HepG2 (cell line): ENCODE measurements at regions not wholly inside any gene's neighbourhood (a gene's known extent, or its start where the extent isn't known, plus 50 kb on each side); places are given as distances from the start of the nearest gene placed in this dataset.

Experiments
- DR1 ChIP-seq: sonication (generic); formaldehyde crosslinking; IDR thresholded peaks from 2 replicates; pipeline ENCODE4 v1.8.0; 2021; ENCODE audit warnings: mild to moderate bottlenecking, missing genetic modification reagents, inconsistent platforms
- ELF4 ChIP-seq: sonication (generic); formaldehyde crosslinking; IDR thresholded peaks from 2 replicates; pipeline ENCODE4 v1.5.0; 2020; ENCODE audit warnings: missing genetic modification reagents, mild to moderate bottlenecking, moderate library complexity, borderline replicate concordance
- GABPA ChIP-seq, 2 experiments: IDR thresholded peaks; 2 replicates each; pipeline ENCODE4 v1.6.1; 2011 to 2016; ENCODE audit warnings: low read depth in 2 of 2, low read length in 1 of 2, missing biosample characterization in 1 of 2, missing genetic modification characterization in 1 of 2
- GABPB1 ChIP-seq: IDR thresholded peaks from 2 replicates; pipeline ENCODE4 v1.6.1; 2016; ENCODE audit warnings: mild to moderate bottlenecking, missing genetic modification reagents, moderate library complexity, missing compliant biosample characterization
- GATAD1 ChIP-seq: IDR thresholded peaks from 2 replicates; pipeline ENCODE4 v1.6.1; 2016; ENCODE audit warnings: missing genetic modification reagents, missing compliant biosample characterization
- GTF2F1 ChIP-seq: fragments of 150-350 bp; IDR thresholded peaks from 2 replicates; pipeline ENCODE4 v1.6.1; 2014; ENCODE audit warnings: low read length
- MYC ChIP-seq: sonication (generic); formaldehyde crosslinking; IDR thresholded peaks from 2 replicates; pipeline ENCODE4 v1.9.0; 2021; ENCODE audit warnings: missing genetic modification reagents, borderline replicate concordance
- NRL ChIP-seq: sonication (generic); formaldehyde crosslinking; IDR thresholded peaks from 2 replicates; pipeline ENCODE4 v1.5.0; 2020; ENCODE audit warnings: missing genetic modification reagents, mild to moderate bottlenecking, moderate library complexity, borderline replicate concordance
- POGZ ChIP-seq: sonication (generic); formaldehyde crosslinking; IDR thresholded peaks from 2 replicates; pipeline ENCODE4 v1.4.0; 2020; ENCODE audit warnings: mild to moderate bottlenecking, missing genetic modification reagents
- RNF2 ChIP-seq: fragments of 450-650 bp; conservative IDR thresholded peaks from 2 replicates; pipeline ENCODE4 v1.6.1; 2016; ENCODE audit warnings: low read depth
- SOX13 ChIP-seq, 3 experiments: fragments of 450-650 bp in 1 of 3; sonication (generic) in 1 of 3; formaldehyde crosslinking in 1 of 3; IDR thresholded peaks in 2 of 3; conservative IDR thresholded peaks in 1 of 3; 2 replicates each; pipeline versions ENCODE4 v1.5.0 to v1.6.1; 2016 to 2020; ENCODE audit warnings: antibody characterized with exemption in 1 of 3, mild to moderate bottlenecking in 1 of 3, missing compliant biosample characterization in 1 of 3, missing genetic modification reagents in 1 of 3, moderate library complexity in 1 of 3
- ZBTB20 ChIP-seq: sonication (generic); formaldehyde crosslinking; IDR thresholded peaks from 2 replicates; pipeline ENCODE4 v1.8.1; 2023; ENCODE audit warnings: missing genetic modification reagents, low read depth, mild to moderate bottlenecking, borderline replicate concordance
- ZBTB38 ChIP-seq: sonication (generic); formaldehyde crosslinking; IDR thresholded peaks from 2 replicates; pipeline ENCODE4 v1.5.1; 2020; ENCODE audit warnings: mild to moderate bottlenecking, missing genetic modification reagents
- ZKSCAN5 ChIP-seq: sonication (generic); formaldehyde crosslinking; IDR thresholded peaks from 2 replicates; pipeline ENCODE4 v1.5.1; 2020; ENCODE audit warnings: mild to moderate bottlenecking, missing genetic modification reagents
- ZNF446 ChIP-seq: sonication (generic); formaldehyde crosslinking; IDR thresholded peaks from 2 replicates; pipeline ENCODE4 v1.5.0; 2020; ENCODE audit warnings: mild to moderate bottlenecking, missing genetic modification reagents
- ZNF775 ChIP-seq: sonication (generic); formaldehyde crosslinking; IDR thresholded peaks from 2 replicates; pipeline ENCODE4 v1.4.0; 2020; ENCODE audit warnings: missing genetic modification reagents, mild to moderate bottlenecking, moderate library complexity, borderline replicate concordance
- ZNF781 ChIP-seq: sonication (generic); formaldehyde crosslinking; IDR thresholded peaks from 2 replicates; pipeline ENCODE4 v1.5.1; 2020; ENCODE audit warnings: borderline replicate concordance, mild to moderate bottlenecking, missing genetic modification reagents; ENCODE audit errors: not compliant biosample characterization
- TF ChIP-seq, protein P1 (sequence below): sonication (generic); formaldehyde crosslinking; IDR thresholded peaks from 2 replicates; pipeline ENCODE4 v1.4.0; 2020; ENCODE audit warnings: mild to moderate bottlenecking, missing genetic modification reagents
- TF ChIP-seq, protein P2 (sequence below): IDR thresholded peaks from 2 replicates; pipeline ENCODE4 v1.6.1; 2016; ENCODE audit warnings: missing biosample characterization, missing genetic modification reagents, low read depth
- TF ChIP-seq, protein P3 (sequence below): sonication (generic); formaldehyde crosslinking; IDR thresholded peaks from 2 replicates; pipeline ENCODE4 v1.5.0; 2020; ENCODE audit warnings: mild to moderate bottlenecking, missing genetic modification reagents
- TF ChIP-seq, protein P4 (sequence below): sonication (generic); formaldehyde crosslinking; IDR thresholded peaks from 2 replicates; pipeline ENCODE4 v1.4.0; 2020; ENCODE audit warnings: missing genetic modification reagents

DNA sequence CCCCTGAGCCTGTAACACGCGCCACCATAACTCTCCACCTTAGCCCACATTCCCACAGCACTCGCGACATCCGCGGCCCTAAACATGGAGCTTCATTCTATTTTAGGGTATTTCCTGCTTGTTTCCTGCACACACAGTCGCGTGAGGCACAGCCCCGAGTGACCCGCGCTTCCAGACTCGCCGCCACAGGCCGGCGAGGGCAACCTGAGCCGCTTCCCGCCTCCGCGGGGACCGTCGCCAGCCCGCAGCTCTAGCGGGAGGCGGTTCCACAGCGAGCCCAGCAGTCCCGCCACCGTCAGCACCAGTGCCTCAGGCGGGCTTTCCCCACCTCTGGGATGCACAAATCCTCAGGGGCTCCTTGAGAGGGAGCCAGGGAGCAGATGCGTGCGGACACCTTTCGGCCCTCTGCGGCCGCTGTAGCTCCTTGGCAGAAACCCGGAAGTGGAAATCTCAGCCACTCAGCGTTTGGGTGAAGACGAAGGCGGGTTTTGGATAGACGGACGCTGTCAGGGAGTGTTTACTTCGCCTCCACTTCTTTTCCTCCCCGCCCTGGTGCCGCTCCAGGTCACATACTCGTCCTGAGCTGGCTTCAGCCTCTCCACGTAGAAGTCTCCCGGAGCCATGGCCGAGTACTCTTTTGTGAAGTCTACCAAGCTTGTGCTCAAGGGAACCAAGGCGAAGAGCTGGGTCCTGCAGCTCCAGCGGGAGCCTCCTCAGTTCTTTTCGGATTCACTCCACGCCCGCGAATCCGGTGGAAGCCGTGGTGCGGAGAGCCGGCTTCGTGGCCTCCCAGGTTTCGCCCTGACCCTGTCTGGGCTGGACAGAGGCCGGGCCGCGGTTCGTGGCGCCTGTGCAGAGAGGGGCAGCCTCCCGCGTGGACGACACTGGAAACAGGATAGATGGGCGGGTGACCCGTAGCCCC, 2177.4 kb upstream of the DEFB115 start (continued):
- TF ChIP-seq, protein P1, sequence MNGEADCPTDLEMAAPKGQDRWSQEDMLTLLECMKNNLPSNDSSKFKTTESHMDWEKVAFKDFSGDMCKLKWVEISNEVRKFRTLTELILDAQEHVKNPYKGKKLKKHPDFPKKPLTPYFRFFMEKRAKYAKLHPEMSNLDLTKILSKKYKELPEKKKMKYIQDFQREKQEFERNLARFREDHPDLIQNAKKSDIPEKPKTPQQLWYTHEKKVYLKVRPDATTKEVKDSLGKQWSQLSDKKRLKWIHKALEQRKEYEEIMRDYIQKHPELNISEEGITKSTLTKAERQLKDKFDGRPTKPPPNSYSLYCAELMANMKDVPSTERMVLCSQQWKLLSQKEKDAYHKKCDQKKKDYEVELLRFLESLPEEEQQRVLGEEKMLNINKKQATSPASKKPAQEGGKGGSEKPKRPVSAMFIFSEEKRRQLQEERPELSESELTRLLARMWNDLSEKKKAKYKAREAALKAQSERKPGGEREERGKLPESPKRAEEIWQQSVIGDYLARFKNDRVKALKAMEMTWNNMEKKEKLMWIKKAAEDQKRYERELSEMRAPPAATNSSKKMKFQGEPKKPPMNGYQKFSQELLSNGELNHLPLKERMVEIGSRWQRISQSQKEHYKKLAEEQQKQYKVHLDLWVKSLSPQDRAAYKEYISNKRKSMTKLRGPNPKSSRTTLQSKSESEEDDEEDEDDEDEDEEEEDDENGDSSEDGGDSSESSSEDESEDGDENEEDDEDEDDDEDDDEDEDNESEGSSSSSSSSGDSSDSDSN (CRISPR knock-in tag), result peak; percentile 58; the same call in 1 of the 2 replicates
- no peak; the same call in 1 of the 2 replicates for TF ChIP-seq NRL (CRISPR knock-in tag)
- TF ChIP-seq ZKSCAN5 (CRISPR knock-in tag), result no peak
- peak; percentile 84 for TF ChIP-seq ELF4 (CRISPR knock-in tag)
- peak; percentile 37 for TF ChIP-seq ZNF781 (CRISPR knock-in tag)
- TF ChIP-seq RNF2, result no peak
- TF ChIP-seq DR1 (CRISPR knock-in tag), result 0 out of 2 replicates have a peak, but pooled peaks have one; percentile 33
- peak; percentile 77; the same call in 1 of the 2 replicates for TF ChIP-seq MYC
- TF ChIP-seq GATAD1 (CRISPR knock-in tag), result peak; percentile 87
- TF ChIP-seq, protein P2, sequence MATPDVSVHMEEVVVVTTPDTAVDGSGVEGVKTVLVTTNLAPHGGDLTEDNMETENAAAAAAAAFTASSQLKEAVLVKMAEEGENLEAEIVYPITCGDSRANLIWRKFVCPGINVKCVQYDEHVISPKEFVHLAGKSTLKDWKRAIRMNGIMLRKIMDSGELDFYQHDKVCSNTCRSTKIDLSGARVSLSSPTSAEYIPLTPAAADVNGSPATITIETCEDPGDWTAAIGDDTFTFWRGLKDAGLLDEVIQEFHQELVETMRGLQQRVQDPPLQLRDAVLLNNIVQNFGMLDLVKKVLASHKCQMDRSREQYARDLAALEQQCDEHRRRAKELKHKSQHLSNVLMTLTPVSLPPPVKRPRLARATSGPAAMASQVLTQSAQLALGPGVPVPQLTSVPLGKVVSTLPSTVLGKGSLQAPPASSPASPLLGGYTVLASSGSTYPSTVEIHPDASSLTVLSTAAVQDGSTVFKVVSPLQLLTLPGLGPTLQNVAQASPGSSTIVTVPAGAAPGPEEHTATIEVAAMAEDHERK (CRISPR knock-in tag), result no peak
- TF ChIP-seq POGZ (CRISPR knock-in tag), result peak; percentile 62; the same call in 1 of the 2 replicates
- TF ChIP-seq, protein P3, sequence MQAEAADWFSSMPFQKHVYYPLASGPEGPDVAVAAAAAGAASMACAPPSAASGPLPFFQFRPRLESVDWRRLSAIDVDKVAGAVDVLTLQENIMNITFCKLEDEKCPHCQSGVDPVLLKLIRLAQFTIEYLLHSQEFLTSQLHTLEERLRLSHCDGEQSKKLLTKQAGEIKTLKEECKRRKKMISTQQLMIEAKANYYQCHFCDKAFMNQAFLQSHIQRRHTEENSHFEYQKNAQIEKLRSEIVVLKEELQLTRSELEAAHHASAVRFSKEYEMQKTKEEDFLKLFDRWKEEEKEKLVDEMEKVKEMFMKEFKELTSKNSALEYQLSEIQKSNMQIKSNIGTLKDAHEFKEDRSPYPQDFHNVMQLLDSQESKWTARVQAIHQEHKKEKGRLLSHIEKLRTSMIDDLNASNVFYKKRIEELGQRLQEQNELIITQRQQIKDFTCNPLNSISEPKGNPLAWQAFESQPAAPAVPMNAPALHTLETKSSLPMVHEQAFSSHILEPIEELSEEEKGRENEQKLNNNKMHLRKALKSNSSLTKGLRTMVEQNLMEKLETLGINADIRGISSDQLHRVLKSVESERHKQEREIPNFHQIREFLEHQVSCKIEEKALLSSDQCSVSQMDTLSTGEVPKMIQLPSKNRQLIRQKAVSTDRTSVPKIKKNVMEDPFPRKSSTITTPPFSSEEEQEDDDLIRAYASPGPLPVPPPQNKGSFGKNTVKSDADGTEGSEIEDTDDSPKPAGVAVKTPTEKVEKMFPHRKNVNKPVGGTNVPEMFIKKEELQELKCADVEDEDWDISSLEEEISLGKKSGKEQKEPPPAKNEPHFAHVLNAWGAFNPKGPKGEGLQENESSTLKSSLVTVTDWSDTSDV, result no peak
- TF ChIP-seq ZNF446 (CRISPR knock-in tag), result no peak
- no peak for TF ChIP-seq GTF2F1
- TF ChIP-seq, protein P4, sequence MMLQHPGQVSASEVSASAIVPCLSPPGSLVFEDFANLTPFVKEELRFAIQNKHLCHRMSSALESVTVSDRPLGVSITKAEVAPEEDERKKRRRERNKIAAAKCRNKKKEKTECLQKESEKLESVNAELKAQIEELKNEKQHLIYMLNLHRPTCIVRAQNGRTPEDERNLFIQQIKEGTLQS (CRISPR knock-in tag), result 0 out of 2 replicates have a peak, but pooled peaks have one; percentile 28
- peak; percentile 92 for TF ChIP-seq GABPB1 (CRISPR knock-in tag)
- 0 out of 2 replicates have a peak, but pooled peaks have one; percentile 66 for TF ChIP-seq ZBTB38 (CRISPR knock-in tag)
- no peak for TF ChIP-seq ZBTB20 (CRISPR knock-in tag)
- peak; percentile 44; the same call in 1 of the 2 replicates for TF ChIP-seq GABPA (IDR thresholded peaks at IDR 0.05; ENCODE audit: low read depth, low read length)
- peak; percentile 86 for TF ChIP-seq GABPA (CRISPR knock-in tag; IDR thresholded peaks at IDR 0.05; ENCODE audit: low read depth)
- no peak for TF ChIP-seq ZNF775
- TF ChIP-seq SOX13 (IDR thresholded peaks at IDR 0.05), result 0 out of 2 replicates have a peak, but pooled peaks have one; percentile 10
- 0 out of 4 replicates have a peak, but pooled peaks of 1 of the 2 experiments have one; percentile 6 for TF ChIP-seq SOX13 (CRISPR knock-in tag; conservative IDR thresholded peaks at IDR 0.05 in 1 of 2, IDR thresholded peaks at IDR 0.05 in 1 of 2)
